ENCODE measurements at regions not wholly inside any gene's neighbourhood (a gene's known extent, or its start where the extent isn't known, plus 50 kb on each side); places are given as distances from the start of the nearest gene placed in this dataset.

DNA sequence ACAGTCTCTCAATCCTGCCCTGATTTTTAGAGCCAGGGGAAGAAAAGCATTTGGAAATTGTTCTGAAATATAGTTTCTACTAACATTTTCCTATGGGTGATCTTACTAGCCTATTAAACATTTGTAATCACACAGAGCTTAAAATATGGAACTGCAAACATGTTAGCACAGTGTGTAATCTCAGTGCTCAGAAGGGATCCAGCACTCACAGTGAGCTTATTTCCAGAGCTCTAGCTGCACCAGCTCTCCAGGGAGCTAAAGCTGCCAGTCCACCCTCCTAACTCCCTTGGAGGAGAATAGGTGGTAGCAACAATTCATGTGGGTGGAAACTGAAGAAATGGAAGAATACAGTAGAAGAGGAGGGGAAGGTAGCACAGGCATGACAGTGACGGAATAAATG, 64.9 kb upstream of the SYT1 start:
- TF ChIP-seq, protein P1, sequence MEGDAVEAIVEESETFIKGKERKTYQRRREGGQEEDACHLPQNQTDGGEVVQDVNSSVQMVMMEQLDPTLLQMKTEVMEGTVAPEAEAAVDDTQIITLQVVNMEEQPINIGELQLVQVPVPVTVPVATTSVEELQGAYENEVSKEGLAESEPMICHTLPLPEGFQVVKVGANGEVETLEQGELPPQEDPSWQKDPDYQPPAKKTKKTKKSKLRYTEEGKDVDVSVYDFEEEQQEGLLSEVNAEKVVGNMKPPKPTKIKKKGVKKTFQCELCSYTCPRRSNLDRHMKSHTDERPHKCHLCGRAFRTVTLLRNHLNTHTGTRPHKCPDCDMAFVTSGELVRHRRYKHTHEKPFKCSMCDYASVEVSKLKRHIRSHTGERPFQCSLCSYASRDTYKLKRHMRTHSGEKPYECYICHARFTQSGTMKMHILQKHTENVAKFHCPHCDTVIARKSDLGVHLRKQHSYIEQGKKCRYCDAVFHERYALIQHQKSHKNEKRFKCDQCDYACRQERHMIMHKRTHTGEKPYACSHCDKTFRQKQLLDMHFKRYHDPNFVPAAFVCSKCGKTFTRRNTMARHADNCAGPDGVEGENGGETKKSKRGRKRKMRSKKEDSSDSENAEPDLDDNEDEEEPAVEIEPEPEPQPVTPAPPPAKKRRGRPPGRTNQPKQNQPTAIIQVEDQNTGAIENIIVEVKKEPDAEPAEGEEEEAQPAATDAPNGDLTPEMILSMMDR (IDR thresholded peaks at IDR 0.05 in 8 of 11, conservative IDR thresholded peaks at IDR 0.05 in 3 of 11): no peak
- TF ChIP-seq POLR2A (IDR thresholded peaks at IDR 0.05) (no peak), POLR2AphosphoS5 (IDR thresholded peaks at IDR 0.05) (no peak)

Data from spleen (tissue), 7 donors.